ENCODE measurements at regions not wholly inside any gene's neighbourhood (a gene's known extent, or its start where the extent isn't known, plus 50 kb on each side); places are given as distances from the start of the nearest gene placed in this dataset.

DNA sequence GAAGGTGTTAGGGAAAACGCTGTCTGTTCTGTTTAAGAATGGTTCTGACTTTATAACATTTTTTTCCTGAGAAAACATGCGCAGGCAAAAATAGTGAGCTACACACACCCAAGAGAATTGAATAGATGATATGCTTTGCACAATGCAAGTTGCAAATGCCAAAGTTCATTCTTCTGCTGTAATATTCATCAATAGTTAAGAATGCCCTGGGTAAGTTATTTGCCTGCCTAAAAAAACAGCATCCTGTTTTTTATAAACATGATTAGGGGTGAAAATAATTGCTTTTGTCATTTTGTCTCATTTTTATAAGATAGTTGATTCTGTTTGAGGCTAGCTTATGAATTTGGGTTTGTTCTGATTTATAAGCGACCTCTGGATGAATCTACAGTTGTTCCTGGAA is 99.4 kb downstream of the DTWD1 start:
- TF ChIP-seq, protein P1, sequence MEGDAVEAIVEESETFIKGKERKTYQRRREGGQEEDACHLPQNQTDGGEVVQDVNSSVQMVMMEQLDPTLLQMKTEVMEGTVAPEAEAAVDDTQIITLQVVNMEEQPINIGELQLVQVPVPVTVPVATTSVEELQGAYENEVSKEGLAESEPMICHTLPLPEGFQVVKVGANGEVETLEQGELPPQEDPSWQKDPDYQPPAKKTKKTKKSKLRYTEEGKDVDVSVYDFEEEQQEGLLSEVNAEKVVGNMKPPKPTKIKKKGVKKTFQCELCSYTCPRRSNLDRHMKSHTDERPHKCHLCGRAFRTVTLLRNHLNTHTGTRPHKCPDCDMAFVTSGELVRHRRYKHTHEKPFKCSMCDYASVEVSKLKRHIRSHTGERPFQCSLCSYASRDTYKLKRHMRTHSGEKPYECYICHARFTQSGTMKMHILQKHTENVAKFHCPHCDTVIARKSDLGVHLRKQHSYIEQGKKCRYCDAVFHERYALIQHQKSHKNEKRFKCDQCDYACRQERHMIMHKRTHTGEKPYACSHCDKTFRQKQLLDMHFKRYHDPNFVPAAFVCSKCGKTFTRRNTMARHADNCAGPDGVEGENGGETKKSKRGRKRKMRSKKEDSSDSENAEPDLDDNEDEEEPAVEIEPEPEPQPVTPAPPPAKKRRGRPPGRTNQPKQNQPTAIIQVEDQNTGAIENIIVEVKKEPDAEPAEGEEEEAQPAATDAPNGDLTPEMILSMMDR (IDR thresholded peaks at IDR 0.05): no peak
- TF ChIP-seq POLR2A (IDR thresholded peaks at IDR 0.05) (no peak), POLR2AphosphoS5 (IDR thresholded peaks at IDR 0.05) (no peak)
